ENCODE measurements at regions not wholly inside any gene's neighbourhood (a gene's known extent, or its start where the extent isn't known, plus 50 kb on each side); places are given as distances from the start of the nearest gene placed in this dataset.
"Not testable (repeated sequence)": the region's sequence is repeated elsewhere in the genome, so short reads cannot be mapped to it uniquely, and the experiment has no call there.

DNA sequence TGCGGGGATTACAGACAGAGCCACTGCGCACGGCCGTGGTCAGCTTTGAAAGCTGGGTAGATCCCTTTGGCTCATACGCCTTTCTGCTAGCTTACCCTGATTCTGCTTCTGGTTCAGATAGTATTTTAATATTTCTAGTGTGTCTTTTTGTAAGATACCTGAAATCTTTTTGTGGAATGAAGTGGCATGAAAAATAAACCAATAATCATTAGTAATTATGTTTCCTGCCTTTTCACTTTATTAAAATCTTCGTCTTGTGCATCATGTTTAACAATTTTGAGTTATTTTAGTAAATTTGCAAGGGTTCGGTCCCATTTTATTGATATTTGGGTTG lies 82.5 kb upstream of the TNK2 start:
- peak overlapping the region; percentile 63 for H3K4me3 Mint-ChIP-seq (ENCODE audit: unreplicated experiment)
- H3K36me3 Mint-ChIP-seq (ENCODE audit: insufficient read depth, unreplicated experiment); H3K36me3 ChIP-seq (ENCODE audit: control insufficient read depth, insufficient read depth, low read length); POLR2A ChIA-PET; H3K27me3 ChIP-seq (replicated peaks; ENCODE audit: control insufficient read depth, insufficient read depth, low read length); CTCF ChIA-PET; H3K27me3 Mint-ChIP-seq (ENCODE audit: insufficient read depth, unreplicated experiment); H3K9me3 ChIP-seq; H3K27ac Mint-ChIP-seq (ENCODE audit: unreplicated experiment); H3K9me3 Mint-ChIP-seq (ENCODE audit: unreplicated experiment); DNase-seq; H3K4me1 Mint-ChIP-seq (ENCODE audit: low read depth, unreplicated experiment); H3K4me1 ChIP-seq: not testable (repeated sequence)
- intact Hi-C loops (cut with micrococcal nuclease; ENCODE audit: unreplicated experiment): loop anchor here (5.0 kb wide), 1 partner anchor 134 kb away; no protein-coding TSS in a partner anchor
- TSS peak; percentile 92 for BruUV-seq (replicated peaks)
- peak overlapping the region; percentile 69 for H3K4me3 ChIP-seq (ENCODE audit: low read depth, low read length)

- H3K9me3 Mint-ChIP-seq (ENCODE audit: unreplicated experiment); CTCF ChIA-PET; H3K4me1 ChIP-seq; BruUV-seq (replicated peaks); H3K36me3 ChIP-seq (ENCODE audit: control insufficient read depth, insufficient read depth, low read length); H3K9me3 ChIP-seq; POLR2A ChIA-PET; H3K4me1 Mint-ChIP-seq (ENCODE audit: low read depth, unreplicated experiment); H3K27ac Mint-ChIP-seq (ENCODE audit: unreplicated experiment); H3K27me3 ChIP-seq (replicated peaks; ENCODE audit: control insufficient read depth, insufficient read depth, low read length); H3K27me3 Mint-ChIP-seq (ENCODE audit: insufficient read depth, unreplicated experiment); H3K36me3 Mint-ChIP-seq (ENCODE audit: insufficient read depth, unreplicated experiment): not testable (repeated sequence)
- TF ChIP-seq, protein P1, sequence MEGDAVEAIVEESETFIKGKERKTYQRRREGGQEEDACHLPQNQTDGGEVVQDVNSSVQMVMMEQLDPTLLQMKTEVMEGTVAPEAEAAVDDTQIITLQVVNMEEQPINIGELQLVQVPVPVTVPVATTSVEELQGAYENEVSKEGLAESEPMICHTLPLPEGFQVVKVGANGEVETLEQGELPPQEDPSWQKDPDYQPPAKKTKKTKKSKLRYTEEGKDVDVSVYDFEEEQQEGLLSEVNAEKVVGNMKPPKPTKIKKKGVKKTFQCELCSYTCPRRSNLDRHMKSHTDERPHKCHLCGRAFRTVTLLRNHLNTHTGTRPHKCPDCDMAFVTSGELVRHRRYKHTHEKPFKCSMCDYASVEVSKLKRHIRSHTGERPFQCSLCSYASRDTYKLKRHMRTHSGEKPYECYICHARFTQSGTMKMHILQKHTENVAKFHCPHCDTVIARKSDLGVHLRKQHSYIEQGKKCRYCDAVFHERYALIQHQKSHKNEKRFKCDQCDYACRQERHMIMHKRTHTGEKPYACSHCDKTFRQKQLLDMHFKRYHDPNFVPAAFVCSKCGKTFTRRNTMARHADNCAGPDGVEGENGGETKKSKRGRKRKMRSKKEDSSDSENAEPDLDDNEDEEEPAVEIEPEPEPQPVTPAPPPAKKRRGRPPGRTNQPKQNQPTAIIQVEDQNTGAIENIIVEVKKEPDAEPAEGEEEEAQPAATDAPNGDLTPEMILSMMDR (IDR thresholded peaks at IDR 0.05; ENCODE audit: insufficient read depth in 1 of 2, low read depth in 1 of 2, low read length in 1 of 2, severe bottlenecking in 1 of 2, unreplicated experiment in 1 of 2): peak in 1 of 2 experiments; percentile 3
- H3K4me3 ChIP-seq (ENCODE audit: low read depth, low read length): peak overlapping the region; percentile 69
- H3K4me3 Mint-ChIP-seq (ENCODE audit: unreplicated experiment): peak overlapping the region; percentile 63
- peak; percentile 92 to 98 for DNase-seq
- intact Hi-C loops (cut with micrococcal nuclease; ENCODE audit: unreplicated experiment): loop anchor here (5.0 kb wide), 1 partner anchor 133 kb away; no protein-coding TSS in a partner anchor
Measured at GRCh38 chr3:195989921-195990840, 81.8 kb upstream of the TNK2 start.

DNA sequence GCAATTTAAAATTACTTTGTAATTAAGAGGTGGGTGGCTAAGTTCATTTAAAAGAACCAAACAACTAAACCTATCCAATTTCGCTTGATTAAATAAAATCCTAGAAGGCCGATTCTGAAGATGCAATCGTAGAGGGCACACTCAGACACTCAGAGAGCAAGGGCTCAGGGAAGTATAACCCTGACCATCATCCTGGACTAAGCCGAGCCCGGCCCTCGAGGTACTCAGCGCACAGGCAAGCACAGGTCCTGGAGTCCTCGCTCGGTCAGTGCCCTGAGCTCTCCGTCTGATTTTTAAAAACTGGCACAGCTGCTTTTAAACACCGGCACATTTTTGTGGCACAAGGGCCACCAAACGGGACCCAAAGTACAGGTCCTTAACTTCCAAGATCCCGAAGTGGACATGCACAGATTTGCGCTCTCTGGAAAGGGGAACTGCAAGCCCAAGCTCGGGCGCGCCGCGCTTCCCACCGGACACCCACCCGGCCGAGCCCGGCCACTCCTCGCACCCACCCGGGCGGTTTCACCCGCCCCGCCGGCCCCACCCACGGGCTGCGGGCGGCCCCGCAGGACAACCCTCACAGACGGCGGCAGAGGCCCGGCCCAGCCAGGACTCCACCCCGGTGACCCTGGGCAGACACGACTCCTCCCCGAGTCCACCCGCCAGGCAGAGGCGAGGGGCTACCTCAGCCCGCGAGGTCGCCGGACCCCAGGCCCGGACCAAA lies 81.0 kb upstream of the TNK2 start:
- H3K9me3 Mint-ChIP-seq (ENCODE audit: unreplicated experiment); H3K36me3 ChIP-seq (ENCODE audit: control insufficient read depth, insufficient read depth, low read length); H3K4me3 Mint-ChIP-seq (ENCODE audit: unreplicated experiment); H3K9me3 ChIP-seq; H3K4me1 Mint-ChIP-seq (ENCODE audit: low read depth, unreplicated experiment); H3K27ac Mint-ChIP-seq (ENCODE audit: unreplicated experiment); POLR2A ChIA-PET; CTCF ChIA-PET; H3K27me3 Mint-ChIP-seq (ENCODE audit: insufficient read depth, unreplicated experiment); H3K36me3 Mint-ChIP-seq (ENCODE audit: insufficient read depth, unreplicated experiment); H3K4me1 ChIP-seq; H3K27me3 ChIP-seq (replicated peaks; ENCODE audit: control insufficient read depth, insufficient read depth, low read length); intact Hi-C loops (cut with micrococcal nuclease; ENCODE audit: unreplicated experiment): not testable (repeated sequence)
- peak overlapping the region; percentile 53 for H3K4me3 ChIP-seq (ENCODE audit: low read depth, low read length)
- DNase-seq: peak in 1 of 2 experiments; percentile 42
- BruUV-seq (replicated peaks): TSS peak; percentile 49

- H3K36me3 ChIP-seq (ENCODE audit: control insufficient read depth, insufficient read depth, low read length); H3K27ac Mint-ChIP-seq (ENCODE audit: unreplicated experiment); H3K4me1 ChIP-seq; H3K27me3 ChIP-seq (replicated peaks; ENCODE audit: control insufficient read depth, insufficient read depth, low read length); intact Hi-C loops (cut with micrococcal nuclease; ENCODE audit: unreplicated experiment); DNase-seq; POLR2A ChIA-PET; H3K4me3 Mint-ChIP-seq (ENCODE audit: unreplicated experiment); H3K4me1 Mint-ChIP-seq (ENCODE audit: low read depth, unreplicated experiment); H3K36me3 Mint-ChIP-seq (ENCODE audit: insufficient read depth, unreplicated experiment); H3K4me3 ChIP-seq (ENCODE audit: low read depth, low read length); H3K9me3 Mint-ChIP-seq (ENCODE audit: unreplicated experiment); H3K27me3 Mint-ChIP-seq (ENCODE audit: insufficient read depth, unreplicated experiment); BruUV-seq (replicated peaks); CTCF ChIA-PET; H3K9me3 ChIP-seq: not testable (repeated sequence)
Measured at GRCh38 chr3:195988764-195989163, 80.4 kb upstream of the TNK2 start.

DNA sequence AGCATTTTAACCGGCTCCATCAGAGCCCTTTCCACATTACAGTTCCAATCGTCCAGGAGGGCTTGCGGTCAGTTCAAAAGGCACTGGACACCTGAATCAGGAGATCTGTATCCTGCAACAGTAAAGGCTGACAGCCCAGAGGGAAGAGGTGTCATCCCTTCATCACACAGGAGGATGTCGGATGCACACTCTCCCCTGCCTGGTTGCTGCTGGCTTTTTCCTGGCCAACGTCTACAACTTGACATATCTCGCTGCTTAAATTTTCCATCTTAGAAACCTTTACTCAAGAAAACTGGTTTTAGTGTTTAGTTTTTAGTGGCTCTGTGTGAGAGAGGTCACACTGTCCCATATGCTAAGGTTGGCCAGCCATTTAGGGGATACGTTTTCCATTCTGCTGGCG lies 78.7 kb upstream of the TNK2 start:
- H3K9me3 ChIP-seq; H3K9me3 Mint-ChIP-seq (ENCODE audit: unreplicated experiment); intact Hi-C loops (cut with micrococcal nuclease; ENCODE audit: unreplicated experiment); H3K4me1 Mint-ChIP-seq (ENCODE audit: low read depth, unreplicated experiment); DNase-seq; BruUV-seq (replicated peaks); H3K27ac Mint-ChIP-seq (ENCODE audit: unreplicated experiment); H3K4me1 ChIP-seq; POLR2A ChIA-PET; H3K27me3 ChIP-seq (replicated peaks; ENCODE audit: control insufficient read depth, insufficient read depth, low read length); H3K36me3 ChIP-seq (ENCODE audit: control insufficient read depth, insufficient read depth, low read length); H3K4me3 ChIP-seq (ENCODE audit: low read depth, low read length); H3K27me3 Mint-ChIP-seq (ENCODE audit: insufficient read depth, unreplicated experiment); H3K4me3 Mint-ChIP-seq (ENCODE audit: unreplicated experiment); CTCF ChIA-PET: not testable (repeated sequence)
- peaks cover 14% of the 10 kb centered on the region for H3K36me3 Mint-ChIP-seq (ENCODE audit: insufficient read depth, unreplicated experiment)

- H3K4me3 Mint-ChIP-seq (ENCODE audit: unreplicated experiment); CTCF ChIA-PET; H3K27ac Mint-ChIP-seq (ENCODE audit: unreplicated experiment); H3K27me3 Mint-ChIP-seq (ENCODE audit: insufficient read depth, unreplicated experiment); H3K27me3 ChIP-seq (replicated peaks; ENCODE audit: control insufficient read depth, insufficient read depth, low read length); H3K4me1 Mint-ChIP-seq (ENCODE audit: low read depth, unreplicated experiment); H3K36me3 ChIP-seq (ENCODE audit: control insufficient read depth, insufficient read depth, low read length); H3K4me1 ChIP-seq; POLR2A ChIA-PET; DNase-seq; intact Hi-C loops (cut with micrococcal nuclease; ENCODE audit: unreplicated experiment); H3K4me3 ChIP-seq (ENCODE audit: low read depth, low read length); H3K9me3 ChIP-seq; BruUV-seq (replicated peaks); H3K9me3 Mint-ChIP-seq (ENCODE audit: unreplicated experiment): not testable (repeated sequence)
- peaks cover 14% of the 10 kb centered on the region for H3K36me3 Mint-ChIP-seq (ENCODE audit: insufficient read depth, unreplicated experiment)
Measured at GRCh38 chr3:195986576-195986975, 78.2 kb upstream of the TNK2 start.

Measured in Caco-2 (cell line).